ENCODE measurements at regions not wholly inside any gene's neighbourhood (a gene's known extent, or its start where the extent isn't known, plus 50 kb on each side); places are given as distances from the start of the nearest gene placed in this dataset.
"Not testable (repeated sequence)": the region's sequence is repeated elsewhere in the genome, so short reads cannot be mapped to it uniquely, and the experiment has no call there.

GRCh38 chr12:25395227-25395626 is 144.5 kb upstream of the KRAS start:
- no peak for ATAC-seq

GRCh38 chr12:25394775-25395174 is 144.0 kb upstream of the KRAS start:
- H3K4me1 Mint-ChIP-seq; ATAC-seq; CTCF ChIA-PET; H3K4me3 Mint-ChIP-seq; POLR2A ChIA-PET; H3K27ac Mint-ChIP-seq; H3K9me3 Mint-ChIP-seq; H3K36me3 Mint-ChIP-seq; H3K27me3 Mint-ChIP-seq (ENCODE audit: low read depth); DNase-seq (ENCODE audit: low spot score): not testable (repeated sequence)

More at GRCh38 chr12:25395227-25395626, 144.5 kb upstream of the KRAS start:
- no peak overlapping the region for H3K4me3 Mint-ChIP-seq
- no peaks in the 10 kb centered on the region for H3K4me1 Mint-ChIP-seq
- ChIA-PET POLR2A (no interaction called here), CTCF (no interaction called here)
- no peaks in the 10 kb centered on the region; the same call in 1 of the 2 replicates for H3K27me3 Mint-ChIP-seq (ENCODE audit: low read depth)
- TF ChIP-seq CBFB (CRISPR knock-in tag; IDR thresholded peaks at IDR 0.05; ENCODE audit: low read depth) (no peak), TP53 (CRISPR knock-in tag; IDR thresholded peaks at IDR 0.05) (no peak), CREM (CRISPR knock-in tag; IDR thresholded peaks at IDR 0.05) (no peak)
- no peak overlapping the region for H3K27ac Mint-ChIP-seq
- DNase-seq (ENCODE audit: low spot score), result no peak
- peaks cover 6% of the 10 kb centered on the region; the same call in 1 of the 2 replicates for H3K36me3 Mint-ChIP-seq
- H3K9me3 Mint-ChIP-seq, result peaks cover 13% of the 10 kb centered on the region

- Mint-ChIP-seq H3K4me1 (no peaks in the 10 kb centered on the region), H3K9me3 (peaks cover 4% of the 10 kb centered on the region; the same call in 1 of the 2 replicates), H3K27me3 (ENCODE audit: low read depth) (no peaks in the 10 kb centered on the region; the same call in 1 of the 2 replicates), H3K27ac (no peak overlapping the region), H3K36me3 (no peaks in the 10 kb centered on the region), H3K4me3 (no peak overlapping the region)
- ChIA-PET CTCF (no interaction called here), POLR2A (no interaction called here)
- ATAC-seq (no peak), DNase-seq (ENCODE audit: low spot score) (no peak)
- TF ChIP-seq NR2C2 (CRISPR knock-in tag; IDR thresholded peaks at IDR 0.05) (no peak), FOXP1 (CRISPR knock-in tag; IDR thresholded peaks at IDR 0.05; ENCODE audit: borderline replicate concordance) (no peak), FOXJ3 (CRISPR knock-in tag; IDR thresholded peaks at IDR 0.05; ENCODE audit: borderline replicate concordance) (no peak), ZNF416 (CRISPR knock-in tag; IDR thresholded peaks at IDR 0.05) (no peak), ATF3 (CRISPR knock-in tag; conservative IDR thresholded peaks at IDR 0.05) (no peak), NFYB (CRISPR knock-in tag; conservative IDR thresholded peaks at IDR 0.05; ENCODE audit: low read depth) (no peak), IRF2 (CRISPR knock-in tag; IDR thresholded peaks at IDR 0.05; ENCODE audit: borderline replicate concordance, low read depth) (no peak), CBFB (CRISPR knock-in tag; IDR thresholded peaks at IDR 0.05; ENCODE audit: low read depth) (no peak), AFF4 (CRISPR knock-in tag; IDR thresholded peaks at IDR 0.05; ENCODE audit: borderline replicate concordance) (no peak), SP1 (CRISPR knock-in tag; conservative IDR thresholded peaks at IDR 0.05) (no peak), ZNF121 (CRISPR knock-in tag; IDR thresholded peaks at IDR 0.05) (no peak), NR3C1 (CRISPR knock-in tag; conservative IDR thresholded peaks at IDR 0.05; ENCODE audit: low read depth) (no peak), CREB1 (CRISPR knock-in tag; IDR thresholded peaks at IDR 0.05) (no peak), IRF1 (CRISPR knock-in tag; IDR thresholded peaks at IDR 0.05) (no peak), E2F1 (CRISPR knock-in tag; IDR thresholded peaks at IDR 0.05) (no peak)
These were observed 143.3 kb upstream of the KRAS start for GRCh38 chr12:25394025-25394424.

- H3K9me3 Mint-ChIP-seq; H3K27ac Mint-ChIP-seq; POLR2A ChIA-PET; H3K4me3 Mint-ChIP-seq; H3K27me3 Mint-ChIP-seq (ENCODE audit: low read depth); H3K4me1 Mint-ChIP-seq; CTCF ChIA-PET; DNase-seq (ENCODE audit: low spot score); H3K36me3 Mint-ChIP-seq; ATAC-seq: not testable (repeated sequence)
These were observed 140.6 kb upstream of the KRAS start for GRCh38 chr12:25391346-25391745.
